Gastroesophageal sphincter (tissue), 3 donors: ENCODE measurements at regions not wholly inside any gene's neighbourhood (a gene's known extent, or its start where the extent isn't known, plus 50 kb on each side); places are given as distances from the start of the nearest gene placed in this dataset.

ENCODE experiments used
- CTCF ChIP-seq, 4 experiments: fragments of 200-600 bp in 2 of 4; fragments of 450-650 bp in 2 of 4; sonication (generic) in 1 of 4; IDR thresholded peaks; one replicate each; pipeline ENCODE4 v1.5.1; 2017 to 2019; ENCODE audit warnings: antibody characterized with exemption in 4 of 4, mild to moderate bottlenecking in 2 of 4, moderate library complexity in 2 of 4
- EP300 ChIP-seq: sonication (generic); formaldehyde crosslinking; IDR thresholded peaks from one replicate; pipeline ENCODE4 v1.6.1; 2017; ENCODE audit warnings: antibody characterized with exemption, mild to moderate bottlenecking
- POLR2A ChIP-seq, 2 donors: fragments of 450-650 bp; IDR thresholded peaks; one replicate each; pipeline ENCODE4 v1.6.1; 2017; ENCODE audit warnings: antibody characterized with exemption in 2 of 2, mild to moderate bottlenecking in 2 of 2, moderate library complexity in 1 of 2
- POLR2AphosphoS5 ChIP-seq: sonication (generic); formaldehyde crosslinking; IDR thresholded peaks from one replicate; pipeline ENCODE4 v1.6.1; 2017; ENCODE audit warnings: antibody characterized with exemption

- TF ChIP-seq CTCF (IDR thresholded peaks at IDR 0.05): no peak
- TF ChIP-seq POLR2AphosphoS5: no peak
- TF ChIP-seq POLR2A (IDR thresholded peaks at IDR 0.05): no peak
- TF ChIP-seq EP300: no peak
These were observed 486.1 kb downstream of the SEMA3D start for GRCh38 chr7:84700563-84701370.
